Calu3 (cell line): ENCODE measurements at regions not wholly inside any gene's neighbourhood (a gene's known extent, or its start where the extent isn't known, plus 50 kb on each side); places are given as distances from the start of the nearest gene placed in this dataset.

Experiments
- BruUV-seq: library from RNA; stranded (reverse); fragments of 400-500 nt; replicated peaks from 2 replicates; lab custom pipeline; 2021; lab: Mats Ljungman, UMichigan
- CTCF ChIA-PET: fragments of 300-600 bp; sonication (Branson Sonifier 250); formaldehyde crosslinking; loops from one replicate; lab custom pipeline; 2022; ENCODE audit warnings: antibody characterized with exemption; lab: Charles Lee
- DNase-seq: peaks from one replicate; pipeline ENCODE4 v3.0.0; 2022
- H3K27ac Mint-ChIP-seq: one replicate; pipeline ENCODE4 v1.8.0; 2022; ENCODE audit warnings: mixed read lengths; ENCODE audit not compliant: unreplicated experiment
- H3K27me3 Mint-ChIP-seq: one replicate; pipeline ENCODE4 v1.8.0; 2022; ENCODE audit warnings: mixed read lengths; ENCODE audit not compliant: unreplicated experiment
- H3K36me3 Mint-ChIP-seq: one replicate; pipeline ENCODE4 v1.8.0; 2022; ENCODE audit warnings: mild to moderate bottlenecking, moderate library complexity, mixed read lengths; ENCODE audit not compliant: insufficient read depth, unreplicated experiment
- H3K4me1 Mint-ChIP-seq: one replicate; pipeline ENCODE4 v1.8.0; 2022; ENCODE audit warnings: mild to moderate bottlenecking, low read depth, mixed read lengths; ENCODE audit not compliant: unreplicated experiment
- H3K4me3 Mint-ChIP-seq: one replicate; pipeline ENCODE4 v1.8.0; 2022; ENCODE audit warnings: mild to moderate bottlenecking, low read depth, moderate library complexity, mixed read lengths; ENCODE audit not compliant: unreplicated experiment
- H3K9me3 Mint-ChIP-seq: one replicate; pipeline ENCODE4 v1.8.0; 2022; ENCODE audit warnings: low read depth, mixed read lengths; ENCODE audit not compliant: unreplicated experiment
- CTCF ChIP-seq: fragments of 200-600 bp; IDR thresholded peaks from one replicate; pipeline ENCODE4 v1.8.0; 2022; ENCODE audit warnings: antibody characterized with exemption; ENCODE audit not compliant: unreplicated experiment
- intact Hi-C: fragments of 100-400 bp; cut with micrococcal nuclease; formaldehyde crosslinking; loops from one replicate; pipeline ENCODE4 v1.10.0; 2022; ENCODE audit not compliant: unreplicated experiment

DNA sequence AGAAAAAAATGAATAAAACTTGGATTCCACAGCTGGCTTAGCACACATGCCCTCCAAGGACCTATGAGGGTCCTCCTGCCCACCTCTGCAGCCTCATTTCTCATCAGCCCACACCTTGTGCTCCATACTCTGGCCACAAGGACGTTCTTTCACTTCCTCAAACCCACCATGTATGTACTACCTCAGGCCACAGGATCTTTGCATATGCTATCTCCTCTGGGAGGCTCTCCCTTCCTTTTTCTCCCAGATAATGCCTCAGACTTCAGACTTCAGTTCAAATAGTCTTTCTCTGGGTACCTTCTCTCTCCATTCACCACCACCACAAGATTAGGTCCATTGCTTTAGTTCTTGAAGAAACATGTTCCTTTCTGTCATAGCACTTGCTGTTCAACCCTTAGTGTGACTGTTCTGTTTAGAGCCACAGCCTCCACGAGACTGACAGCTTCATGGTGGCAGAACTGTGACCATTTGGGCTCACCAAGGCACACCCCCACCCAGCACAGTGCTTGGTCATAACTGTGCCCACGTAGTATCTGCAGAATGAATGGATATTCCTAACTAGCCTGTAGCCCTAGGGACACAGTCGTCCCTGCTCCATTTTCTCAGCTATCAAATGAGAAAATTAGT is 146.7 kb upstream of the LRFN2 start:
- Mint-ChIP-seq H3K36me3 (no peaks in the 10 kb centered on the region), H3K4me1 (no peaks in the 10 kb centered on the region), H3K27ac (no peak overlapping the region), H3K4me3 (no peak overlapping the region), H3K27me3 (peaks cover 94% of the 10 kb centered on the region), H3K9me3 (no peaks in the 10 kb centered on the region)
- intact Hi-C loops, result no loop called here
- BruUV-seq, result no TSS peak
- CTCF ChIA-PET, result interaction anchor here (0.7 kb wide), 1 partner anchor 15 kb away, joined by 3 read pairs; no protein-coding TSS in a partner anchor
- TF ChIP-seq CTCF, result no peak
- DNase-seq, result no peak

DNA sequence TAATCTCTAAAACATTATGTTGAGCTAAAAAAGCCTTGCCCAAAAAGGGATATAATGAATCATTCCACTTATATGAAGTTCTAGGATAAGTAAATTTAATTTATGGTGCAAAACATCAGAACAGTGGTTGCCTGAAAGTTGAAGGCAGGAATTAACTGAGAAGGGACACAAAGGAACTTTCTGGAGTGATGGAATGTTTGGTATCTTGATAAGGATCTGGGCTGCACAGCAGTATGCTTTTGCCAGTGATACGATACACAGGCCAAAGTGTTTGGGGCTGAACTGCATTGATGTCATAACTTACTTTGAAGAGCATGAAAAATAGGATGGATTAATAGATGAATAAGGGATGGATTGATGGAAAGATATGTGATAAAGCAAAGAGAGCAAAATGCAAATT is 146.1 kb upstream of the LRFN2 start:
- no peak overlapping the region for H3K4me3 Mint-ChIP-seq
- intact Hi-C loops, result no loop called here
- CTCF ChIA-PET, result no interaction called here
- no peaks in the 10 kb centered on the region for H3K4me1 Mint-ChIP-seq
- no peaks in the 10 kb centered on the region for H3K9me3 Mint-ChIP-seq
- DNase-seq, result no peak
- no peak for TF ChIP-seq CTCF
- no peak overlapping the region for H3K27ac Mint-ChIP-seq
- peaks cover 88% of the 10 kb centered on the region for H3K27me3 Mint-ChIP-seq
- BruUV-seq, result no TSS peak
- H3K36me3 Mint-ChIP-seq, result no peaks in the 10 kb centered on the region

DNA sequence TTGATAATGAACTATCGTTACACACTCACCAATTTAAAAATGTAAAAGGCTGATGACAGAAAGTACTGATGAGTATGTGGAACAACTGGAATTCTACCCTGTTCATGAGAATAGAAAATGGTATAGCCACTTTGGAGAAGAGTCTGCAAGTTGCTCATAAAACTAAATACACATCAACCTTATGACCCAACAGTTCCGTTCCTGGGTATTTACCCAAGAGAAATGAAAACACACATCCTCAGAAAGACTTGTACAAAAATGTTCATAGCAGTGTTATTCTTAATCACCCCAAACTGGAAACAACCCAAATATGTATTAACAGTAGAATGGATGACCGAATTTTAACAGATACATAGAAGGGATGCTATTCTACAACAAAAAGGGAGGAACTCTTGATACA is 145.7 kb upstream of the LRFN2 start:
- H3K4me3 Mint-ChIP-seq, result no peak overlapping the region
- peaks cover 84% of the 10 kb centered on the region for H3K27me3 Mint-ChIP-seq
- no peak for DNase-seq
- no TSS peak for BruUV-seq
- H3K36me3 Mint-ChIP-seq, result no peaks in the 10 kb centered on the region
- H3K9me3 Mint-ChIP-seq, result no peaks in the 10 kb centered on the region
- no peaks in the 10 kb centered on the region for H3K4me1 Mint-ChIP-seq
- CTCF ChIA-PET, result no interaction called here
- TF ChIP-seq CTCF, result no peak
- H3K27ac Mint-ChIP-seq, result no peak overlapping the region
- intact Hi-C loops, result no loop called here

DNA sequence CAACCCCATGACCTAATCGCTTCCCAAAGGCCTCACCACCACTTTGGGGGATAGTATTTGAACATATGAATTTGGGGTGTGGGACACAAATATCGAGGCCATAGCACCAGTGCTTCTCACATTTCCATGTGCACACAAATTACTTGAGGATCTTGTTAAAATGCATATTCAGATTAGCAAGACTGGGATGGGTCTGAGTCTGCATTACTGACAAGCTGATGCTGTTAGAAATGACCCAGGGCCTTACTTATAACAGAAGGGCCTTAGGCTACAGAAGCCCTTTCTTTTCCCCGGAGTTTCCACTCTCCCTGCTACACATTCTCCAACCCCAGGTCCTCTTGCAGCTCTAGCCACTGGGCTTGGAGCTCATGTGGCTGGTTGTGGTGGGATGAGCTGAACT is 141.5 kb upstream of the LRFN2 start:
- H3K36me3 Mint-ChIP-seq, result no peaks in the 10 kb centered on the region
- H3K27ac Mint-ChIP-seq, result no peak overlapping the region
- CTCF ChIA-PET, result no interaction called here
- DNase-seq, result no peak
- no peak overlapping the region for H3K4me3 Mint-ChIP-seq
- intact Hi-C loops, result no loop called here
- no peak for TF ChIP-seq CTCF
- peaks cover 70% of the 10 kb centered on the region for H3K27me3 Mint-ChIP-seq
- H3K4me1 Mint-ChIP-seq, result no peaks in the 10 kb centered on the region
- H3K9me3 Mint-ChIP-seq, result no peaks in the 10 kb centered on the region
- BruUV-seq, result no TSS peak
